ENCODE measurements at regions not wholly inside any gene's neighbourhood (a gene's known extent, or its start where the extent isn't known, plus 50 kb on each side); places are given as distances from the start of the nearest gene placed in this dataset.

DNA sequence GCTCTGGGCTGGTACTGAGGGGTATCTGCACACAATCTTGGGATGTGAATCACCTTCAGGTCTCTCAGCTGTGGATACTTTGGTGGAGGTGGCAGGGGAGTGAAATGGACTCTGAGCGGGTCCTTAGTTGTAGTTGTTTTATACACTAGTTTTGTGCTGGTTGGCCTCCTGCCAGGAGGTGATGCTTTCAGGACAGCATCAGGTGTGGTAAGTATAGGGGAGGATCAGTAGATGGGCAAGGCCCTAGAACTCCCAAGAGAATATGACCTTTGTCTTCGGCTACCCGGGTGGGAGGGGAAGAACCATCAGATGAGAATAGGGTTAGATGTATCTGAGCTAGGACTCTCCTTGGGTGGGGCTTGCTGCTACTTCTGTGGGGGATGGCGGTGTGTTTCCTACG is 2284.3 kb upstream of the PCDH20 start (continued):
- TF ChIP-seq, protein P1, sequence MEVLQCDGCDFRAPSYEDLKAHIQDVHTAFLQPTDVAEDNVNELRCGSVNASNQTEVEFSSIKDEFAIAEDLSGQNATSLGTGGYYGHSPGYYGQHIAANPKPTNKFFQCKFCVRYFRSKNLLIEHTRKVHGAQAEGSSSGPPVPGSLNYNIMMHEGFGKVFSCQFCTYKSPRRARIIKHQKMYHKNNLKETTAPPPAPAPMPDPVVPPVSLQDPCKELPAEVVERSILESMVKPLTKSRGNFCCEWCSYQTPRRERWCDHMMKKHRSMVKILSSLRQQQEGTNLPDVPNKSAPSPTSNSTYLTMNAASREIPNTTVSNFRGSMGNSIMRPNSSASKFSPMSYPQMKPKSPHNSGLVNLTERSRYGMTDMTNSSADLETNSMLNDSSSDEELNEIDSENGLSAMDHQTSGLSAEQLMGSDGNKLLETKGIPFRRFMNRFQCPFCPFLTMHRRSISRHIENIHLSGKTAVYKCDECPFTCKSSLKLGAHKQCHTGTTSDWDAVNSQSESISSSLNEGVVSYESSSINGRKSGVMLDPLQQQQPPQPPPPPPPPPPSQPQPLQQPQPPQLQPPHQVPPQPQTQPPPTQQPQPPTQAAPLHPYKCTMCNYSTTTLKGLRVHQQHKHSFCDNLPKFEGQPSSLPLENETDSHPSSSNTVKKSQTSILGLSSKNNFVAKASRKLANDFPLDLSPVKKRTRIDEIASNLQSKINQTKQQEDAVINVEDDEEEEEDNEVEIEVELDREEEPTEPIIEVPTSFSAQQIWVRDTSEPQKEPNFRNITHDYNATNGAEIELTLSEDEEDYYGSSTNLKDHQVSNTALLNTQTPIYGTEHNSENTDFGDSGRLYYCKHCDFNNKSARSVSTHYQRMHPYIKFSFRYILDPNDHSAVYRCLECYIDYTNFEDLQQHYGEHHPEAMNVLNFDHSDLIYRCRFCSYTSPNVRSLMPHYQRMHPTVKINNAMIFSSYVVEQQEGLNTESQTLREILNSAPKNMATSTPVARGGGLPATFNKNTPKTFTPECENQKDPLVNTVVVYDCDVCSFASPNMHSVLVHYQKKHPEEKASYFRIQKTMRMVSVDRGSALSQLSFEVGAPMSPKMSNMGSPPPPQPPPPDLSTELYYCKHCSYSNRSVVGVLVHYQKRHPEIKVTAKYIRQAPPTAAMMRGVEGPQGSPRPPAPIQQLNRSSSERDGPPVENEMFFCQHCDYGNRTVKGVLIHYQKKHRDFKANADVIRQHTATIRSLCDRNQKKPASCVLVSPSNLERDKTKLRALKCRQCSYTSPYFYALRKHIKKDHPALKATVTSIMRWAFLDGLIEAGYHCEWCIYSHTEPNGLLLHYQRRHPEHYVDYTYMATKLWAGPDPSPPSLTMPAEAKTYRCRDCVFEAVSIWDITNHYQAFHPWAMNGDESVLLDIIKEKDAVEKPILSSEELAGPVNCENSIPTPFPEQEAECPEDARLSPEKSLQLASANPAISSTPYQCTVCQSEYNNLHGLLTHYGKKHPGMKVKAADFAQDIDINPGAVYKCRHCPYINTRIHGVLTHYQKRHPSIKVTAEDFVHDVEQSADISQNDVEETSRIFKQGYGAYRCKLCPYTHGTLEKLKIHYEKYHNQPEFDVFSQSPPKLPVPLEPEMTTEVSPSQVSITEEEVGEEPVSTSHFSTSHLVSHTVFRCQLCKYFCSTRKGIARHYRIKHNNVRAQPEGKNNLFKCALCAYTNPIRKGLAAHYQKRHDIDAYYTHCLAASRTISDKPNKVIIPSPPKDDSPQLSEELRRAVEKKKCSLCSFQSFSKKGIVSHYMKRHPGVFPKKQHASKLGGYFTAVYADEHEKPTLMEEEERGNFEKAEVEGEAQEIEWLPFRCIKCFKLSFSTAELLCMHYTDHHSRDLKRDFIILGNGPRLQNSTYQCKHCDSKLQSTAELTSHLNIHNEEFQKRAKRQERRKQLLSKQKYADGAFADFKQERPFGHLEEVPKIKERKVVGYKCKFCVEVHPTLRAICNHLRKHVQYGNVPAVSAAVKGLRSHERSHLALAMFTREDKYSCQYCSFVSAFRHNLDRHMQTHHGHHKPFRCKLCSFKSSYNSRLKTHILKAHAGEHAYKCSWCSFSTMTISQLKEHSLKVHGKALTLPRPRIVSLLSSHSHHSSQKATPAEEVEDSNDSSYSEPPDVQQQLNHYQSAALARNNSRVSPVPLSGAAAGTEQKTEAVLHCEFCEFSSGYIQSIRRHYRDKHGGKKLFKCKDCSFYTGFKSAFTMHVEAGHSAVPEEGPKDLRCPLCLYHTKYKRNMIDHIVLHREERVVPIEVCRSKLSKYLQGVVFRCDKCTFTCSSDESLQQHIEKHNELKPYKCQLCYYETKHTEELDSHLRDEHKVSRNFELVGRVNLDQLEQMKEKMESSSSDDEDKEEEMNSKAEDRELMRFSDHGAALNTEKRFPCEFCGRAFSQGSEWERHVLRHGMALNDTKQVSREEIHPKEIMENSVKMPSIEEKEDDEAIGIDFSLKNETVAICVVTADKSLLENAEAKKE (CRISPR knock-in tag; IDR thresholded peaks at IDR 0.05), result no peak
- TF ChIP-seq CREB1 (CRISPR knock-in tag; IDR thresholded peaks at IDR 0.05; ENCODE audit: low read depth), result no peak

DNA sequence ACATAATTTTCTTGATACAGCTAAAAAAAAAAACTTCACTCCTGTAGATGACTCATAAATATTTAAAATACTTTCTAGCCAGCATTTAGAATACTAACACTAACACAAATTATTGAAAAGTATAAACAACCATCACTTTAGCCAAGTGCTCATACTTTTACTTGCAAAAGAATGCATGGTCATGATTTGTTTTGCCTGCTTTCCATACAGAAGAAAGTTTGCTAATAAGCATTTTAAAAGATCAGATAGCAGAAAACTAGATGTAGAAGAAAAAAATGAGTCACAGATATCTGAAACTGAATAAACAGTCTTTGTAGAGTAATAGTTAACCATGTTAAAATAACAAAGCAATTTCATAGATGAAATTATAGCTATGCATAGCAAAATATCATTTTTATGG is 2280.4 kb upstream of the PCDH20 start:
- Mint-ChIP-seq H3K27ac (no peak overlapping the region), H3K27me3 (ENCODE audit: insufficient read depth, low read depth, poor library complexity) (peaks cover 1% of the 10 kb centered on the region), H3K36me3 (ENCODE audit: low read depth) (peaks cover 11% of the 10 kb centered on the region; the same call in 1 of the 3 replicates), H3K9me3 (peaks cover 13% of the 10 kb centered on the region), H3K4me3 (no peak overlapping the region), H3K4me1 (no peaks in the 10 kb centered on the region; the same call in 2 of the 3 replicates)
- no peak overlapping the region for H3K27ac ChIP-seq (ENCODE audit: low read depth)
- ATAC-seq (no peak), DNase-seq (ENCODE audit: low spot score) (no peak)
- H2AFZ ChIP-seq, result no peak overlapping the region
- no peaks in the 10 kb centered on the region for H3F3A ChIP-seq (replicated peaks; ENCODE audit: low read depth)
- no peak overlapping the region for H3K4me2 ChIP-seq
- no peaks in the 10 kb centered on the region for H3K27me3 ChIP-seq (ENCODE audit: insufficient read depth)
- H3K4me1 ChIP-seq (ENCODE audit: insufficient read depth), result no peaks in the 10 kb centered on the region
- no peaks in the 10 kb centered on the region for H3K9me2 ChIP-seq (ENCODE audit: insufficient read depth)
- H3K36me3 ChIP-seq (ENCODE audit: insufficient read depth), result no peaks in the 10 kb centered on the region
- H3K79me2 ChIP-seq (replicated peaks; ENCODE audit: insufficient read depth), result no peaks in the 10 kb centered on the region
- no peaks in the 10 kb centered on the region for H4K20me1 ChIP-seq (replicated peaks; ENCODE audit: insufficient read depth)
- no peak overlapping the region for H3K4me3 ChIP-seq
- TF ChIP-seq CREB1 (CRISPR knock-in tag; IDR thresholded peaks at IDR 0.05; ENCODE audit: low read depth), result no peak
- no peak for TF ChIP-seq ZNF114 (CRISPR knock-in tag; IDR thresholded peaks at IDR 0.05)
- TF ChIP-seq POLR2AphosphoS5 (IDR thresholded peaks at IDR 0.05; ENCODE audit: low read depth), result no peak
- TF ChIP-seq JUNB (IDR thresholded peaks at IDR 0.05; ENCODE audit: unreplicated experiment), result no peak
- TF ChIP-seq, protein P1 (CRISPR knock-in tag; IDR thresholded peaks at IDR 0.05), result no peak
- TF ChIP-seq, protein P2, sequence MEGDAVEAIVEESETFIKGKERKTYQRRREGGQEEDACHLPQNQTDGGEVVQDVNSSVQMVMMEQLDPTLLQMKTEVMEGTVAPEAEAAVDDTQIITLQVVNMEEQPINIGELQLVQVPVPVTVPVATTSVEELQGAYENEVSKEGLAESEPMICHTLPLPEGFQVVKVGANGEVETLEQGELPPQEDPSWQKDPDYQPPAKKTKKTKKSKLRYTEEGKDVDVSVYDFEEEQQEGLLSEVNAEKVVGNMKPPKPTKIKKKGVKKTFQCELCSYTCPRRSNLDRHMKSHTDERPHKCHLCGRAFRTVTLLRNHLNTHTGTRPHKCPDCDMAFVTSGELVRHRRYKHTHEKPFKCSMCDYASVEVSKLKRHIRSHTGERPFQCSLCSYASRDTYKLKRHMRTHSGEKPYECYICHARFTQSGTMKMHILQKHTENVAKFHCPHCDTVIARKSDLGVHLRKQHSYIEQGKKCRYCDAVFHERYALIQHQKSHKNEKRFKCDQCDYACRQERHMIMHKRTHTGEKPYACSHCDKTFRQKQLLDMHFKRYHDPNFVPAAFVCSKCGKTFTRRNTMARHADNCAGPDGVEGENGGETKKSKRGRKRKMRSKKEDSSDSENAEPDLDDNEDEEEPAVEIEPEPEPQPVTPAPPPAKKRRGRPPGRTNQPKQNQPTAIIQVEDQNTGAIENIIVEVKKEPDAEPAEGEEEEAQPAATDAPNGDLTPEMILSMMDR (conservative IDR thresholded peaks at IDR 0.05; ENCODE audit: low read depth in 2 of 2), result no peak
- TF ChIP-seq, protein P3, sequence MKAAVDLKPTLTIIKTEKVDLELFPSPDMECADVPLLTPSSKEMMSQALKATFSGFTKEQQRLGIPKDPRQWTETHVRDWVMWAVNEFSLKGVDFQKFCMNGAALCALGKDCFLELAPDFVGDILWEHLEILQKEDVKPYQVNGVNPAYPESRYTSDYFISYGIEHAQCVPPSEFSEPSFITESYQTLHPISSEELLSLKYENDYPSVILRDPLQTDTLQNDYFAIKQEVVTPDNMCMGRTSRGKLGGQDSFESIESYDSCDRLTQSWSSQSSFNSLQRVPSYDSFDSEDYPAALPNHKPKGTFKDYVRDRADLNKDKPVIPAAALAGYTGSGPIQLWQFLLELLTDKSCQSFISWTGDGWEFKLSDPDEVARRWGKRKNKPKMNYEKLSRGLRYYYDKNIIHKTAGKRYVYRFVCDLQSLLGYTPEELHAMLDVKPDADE (IDR thresholded peaks at IDR 0.05), result no peak

Measured in GM23338 (cell line).